MCF 10A (cell line): ENCODE measurements at regions not wholly inside any gene's neighbourhood (a gene's known extent, or its start where the extent isn't known, plus 50 kb on each side); places are given as distances from the start of the nearest gene placed in this dataset.
A peak's percentile ranks its signal among the peaks of the same experiment; 100 is the strongest.

Source experiments
- BruUV-seq: library from RNA; stranded (reverse); fragments of 400-500 nt; replicated peaks from 2 replicates; lab custom pipeline; 2021; lab: Mats Ljungman, UMichigan
- CTCF ChIA-PET: fragments of 300-600 bp; sonication (Branson Sonifier 250); formaldehyde crosslinking; extraction: SDS; loops from one replicate; lab custom pipeline; 2021; ENCODE audit warnings: antibody characterized with exemption, inconsistent platforms; lab: Yijun Ruan, JAX
- POLR2A ChIA-PET: fragments of 300-600, 350-650 bp; sonication (Branson Sonifier 250); formaldehyde crosslinking; extraction: SDS; loops from one replicate; lab custom pipeline; 2020; ENCODE audit warnings: antibody characterized with exemption, inconsistent platforms; lab: Yijun Ruan, JAX
- DNase-seq: peaks from one replicate; pipeline ENCODE4 v3.0.0-alpha.2; 2018; ENCODE audit not compliant: unreplicated experiment
- H3K27ac Mint-ChIP-seq: one replicate; pipeline ENCODE4 v1.8.0; 2022; ENCODE audit warnings: mild to moderate bottlenecking, low read depth, mixed read lengths; ENCODE audit not compliant: unreplicated experiment
- H3K27me3 Mint-ChIP-seq: one replicate; pipeline ENCODE4 v1.8.0; 2022; ENCODE audit warnings: mixed read lengths; ENCODE audit not compliant: insufficient read depth, unreplicated experiment
- H3K36me3 Mint-ChIP-seq: one replicate; pipeline ENCODE4 v1.8.0; 2022; ENCODE audit warnings: mild to moderate bottlenecking, moderate library complexity, mixed read lengths; ENCODE audit not compliant: insufficient read depth, unreplicated experiment
- H3K4me1 Mint-ChIP-seq: one replicate; pipeline ENCODE4 v1.8.0; 2022; ENCODE audit warnings: mixed read lengths; ENCODE audit not compliant: insufficient read depth, unreplicated experiment
- H3K4me3 Mint-ChIP-seq: one replicate; pipeline ENCODE4 v1.8.0; 2022; ENCODE audit warnings: mild to moderate bottlenecking, moderate library complexity, mixed read lengths; ENCODE audit not compliant: unreplicated experiment
- H3K9me3 Mint-ChIP-seq: one replicate; pipeline ENCODE4 v1.8.0; 2022; ENCODE audit warnings: mixed read lengths; ENCODE audit not compliant: unreplicated experiment
- intact Hi-C: fragments of 100-400 bp; cut with micrococcal nuclease; formaldehyde crosslinking; loops from 2 replicates; pipeline ENCODE4 v1.14.1; 2022
- TF ChIP-seq, protein P1 (sequence below): fragments of 200-600 bp; IDR thresholded peaks from one replicate; pipeline ENCODE4 v1.8.0; 2022; ENCODE audit warnings: antibody characterized with exemption, mild to moderate bottlenecking; ENCODE audit not compliant: unreplicated experiment

DNA sequence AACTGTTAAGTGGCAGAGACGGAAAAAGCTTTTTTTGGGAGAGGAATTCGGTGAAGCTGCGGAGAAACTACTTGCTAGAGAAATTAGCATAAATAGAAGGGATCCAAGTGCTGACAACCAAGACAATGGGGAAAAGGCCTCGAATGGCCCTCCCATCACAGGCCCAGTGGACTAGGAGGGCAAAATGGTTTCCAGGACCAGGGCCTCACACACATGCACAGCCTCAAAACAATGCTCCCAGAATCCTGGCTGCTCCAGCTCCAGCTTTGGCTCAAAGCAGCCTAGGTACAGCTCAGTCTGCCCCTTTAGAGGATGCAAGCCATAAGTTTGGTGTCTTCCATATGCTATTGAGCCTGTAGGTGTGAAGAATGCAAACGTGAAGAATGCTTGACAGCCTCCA is 388.2 kb downstream of the OTOL1 start:
- intact Hi-C loops: no loop called here
- CTCF ChIA-PET: no interaction called here
- H3K27ac Mint-ChIP-seq: no peak overlapping the region

DNA sequence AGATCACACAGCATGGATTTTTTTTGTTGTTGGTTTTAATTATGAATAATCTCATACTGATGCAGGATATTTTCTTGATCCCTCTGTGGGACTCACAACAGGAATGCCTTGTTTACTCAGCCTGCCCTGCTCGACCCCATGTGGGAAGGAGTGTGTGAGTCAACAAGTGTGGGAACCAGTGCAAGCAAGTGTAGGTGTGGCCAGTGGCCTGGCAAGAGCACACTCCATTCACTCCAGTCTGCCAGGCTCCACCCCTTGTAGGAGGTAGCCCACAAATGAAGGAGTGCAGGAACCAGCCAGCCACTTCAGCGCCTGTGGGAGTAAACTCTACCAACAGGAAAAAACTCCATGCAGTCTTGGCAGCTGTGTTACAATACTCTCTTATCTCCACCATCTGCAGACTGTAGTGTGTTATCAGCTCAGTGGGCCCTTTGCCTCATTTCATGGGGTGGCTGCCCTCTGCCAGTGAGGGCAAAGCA is 393.6 kb downstream of the OTOL1 start:
- intact Hi-C loops: no loop called here
- no peak overlapping the region for H3K27ac Mint-ChIP-seq
- ChIA-PET POLR2A (no interaction called here), CTCF (no interaction called here)
- no peaks in the 10 kb centered on the region for H3K36me3 Mint-ChIP-seq
- H3K27me3 Mint-ChIP-seq: no peaks in the 10 kb centered on the region
- TF ChIP-seq, protein P1, sequence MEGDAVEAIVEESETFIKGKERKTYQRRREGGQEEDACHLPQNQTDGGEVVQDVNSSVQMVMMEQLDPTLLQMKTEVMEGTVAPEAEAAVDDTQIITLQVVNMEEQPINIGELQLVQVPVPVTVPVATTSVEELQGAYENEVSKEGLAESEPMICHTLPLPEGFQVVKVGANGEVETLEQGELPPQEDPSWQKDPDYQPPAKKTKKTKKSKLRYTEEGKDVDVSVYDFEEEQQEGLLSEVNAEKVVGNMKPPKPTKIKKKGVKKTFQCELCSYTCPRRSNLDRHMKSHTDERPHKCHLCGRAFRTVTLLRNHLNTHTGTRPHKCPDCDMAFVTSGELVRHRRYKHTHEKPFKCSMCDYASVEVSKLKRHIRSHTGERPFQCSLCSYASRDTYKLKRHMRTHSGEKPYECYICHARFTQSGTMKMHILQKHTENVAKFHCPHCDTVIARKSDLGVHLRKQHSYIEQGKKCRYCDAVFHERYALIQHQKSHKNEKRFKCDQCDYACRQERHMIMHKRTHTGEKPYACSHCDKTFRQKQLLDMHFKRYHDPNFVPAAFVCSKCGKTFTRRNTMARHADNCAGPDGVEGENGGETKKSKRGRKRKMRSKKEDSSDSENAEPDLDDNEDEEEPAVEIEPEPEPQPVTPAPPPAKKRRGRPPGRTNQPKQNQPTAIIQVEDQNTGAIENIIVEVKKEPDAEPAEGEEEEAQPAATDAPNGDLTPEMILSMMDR: no peak
- peaks cover 9% of the 10 kb centered on the region for H3K4me1 Mint-ChIP-seq
- BruUV-seq: no TSS peak
- peak; percentile 89 for DNase-seq
- H3K9me3 Mint-ChIP-seq: no peaks in the 10 kb centered on the region
- no peak overlapping the region for H3K4me3 Mint-ChIP-seq

More for the DNA sequence above, 388.2 kb downstream of the OTOL1 start:
- POLR2A ChIA-PET: no interaction called here
- Mint-ChIP-seq H3K27me3 (no peaks in the 10 kb centered on the region), H3K4me3 (no peak overlapping the region), H3K4me1 (no peaks in the 10 kb centered on the region), H3K36me3 (no peaks in the 10 kb centered on the region), H3K9me3 (peaks cover 11% of the 10 kb centered on the region)
- no TSS peak for BruUV-seq
- DNase-seq: no peak
- TF ChIP-seq, protein P1: no peak

GRCh38 chr3:161893972-161894371 is 397.4 kb downstream of the OTOL1 start:
- Mint-ChIP-seq H3K4me1 (peaks cover 9% of the 10 kb centered on the region), H3K9me3 (no peaks in the 10 kb centered on the region), H3K27ac (no peak overlapping the region), H3K36me3 (no peaks in the 10 kb centered on the region), H3K27me3 (no peaks in the 10 kb centered on the region), H3K4me3 (no peak overlapping the region)
- DNase-seq: peak; percentile 2
- intact Hi-C loops: no loop called here
- ChIA-PET CTCF (no interaction called here), POLR2A (interaction anchor here (0.6 kb wide), 1 partner anchor 1146 kb away, joined by 3 read pairs; no protein-coding TSS in a partner anchor)
- TF ChIP-seq, protein P1: no peak
- no TSS peak for BruUV-seq

DNA sequence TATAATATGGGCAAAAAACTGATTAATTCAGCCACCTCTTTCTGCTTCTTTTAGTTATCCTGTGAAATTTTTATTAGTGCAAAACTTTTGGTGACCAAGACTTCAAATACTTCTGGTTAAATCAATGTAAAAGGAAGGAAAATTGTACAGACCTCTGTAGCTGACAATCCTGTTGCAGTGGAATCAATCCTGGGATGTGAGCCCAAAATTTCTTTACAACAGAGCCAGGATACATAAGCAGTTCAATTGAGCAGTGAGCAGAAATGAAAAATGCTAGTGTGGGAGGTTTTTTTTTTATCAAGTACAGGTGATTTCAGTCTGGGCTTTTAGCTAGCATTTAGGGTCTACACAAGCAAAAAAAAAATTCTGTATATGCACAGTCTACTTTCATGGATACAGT is 398.0 kb downstream of the OTOL1 start:
- no peak overlapping the region for H3K27ac Mint-ChIP-seq
- CTCF ChIA-PET: interaction anchor here (0.6 kb wide), 2 partner anchors 21 to 330 kb away, joined by 3 read pairs; no protein-coding TSS in a partner anchor
- DNase-seq: no peak
- no peak overlapping the region for H3K4me3 Mint-ChIP-seq
- TF ChIP-seq, protein P1: no peak
- BruUV-seq: no TSS peak
- H3K9me3 Mint-ChIP-seq: no peaks in the 10 kb centered on the region
- no peaks in the 10 kb centered on the region for H3K27me3 Mint-ChIP-seq
- POLR2A ChIA-PET: no interaction called here
- no peaks in the 10 kb centered on the region for H3K36me3 Mint-ChIP-seq
- intact Hi-C loops: no loop called here
- H3K4me1 Mint-ChIP-seq: peaks cover 9% of the 10 kb centered on the region
